ENCODE measurements at regions not wholly inside any gene's neighbourhood (a gene's known extent, or its start where the extent isn't known, plus 50 kb on each side); places are given as distances from the start of the nearest gene placed in this dataset.

GRCh38 chr4:173878701-173879100, 348.7 kb upstream of the HAND2 start:
- TF ChIP-seq CTCF (IDR thresholded peaks at IDR 0.05): no peak
- TF ChIP-seq POLR2A (IDR thresholded peaks at IDR 0.05): no peak
